ENCODE measurements at regions not wholly inside any gene's neighbourhood (a gene's known extent, or its start where the extent isn't known, plus 50 kb on each side); places are given as distances from the start of the nearest gene placed in this dataset.

DNA sequence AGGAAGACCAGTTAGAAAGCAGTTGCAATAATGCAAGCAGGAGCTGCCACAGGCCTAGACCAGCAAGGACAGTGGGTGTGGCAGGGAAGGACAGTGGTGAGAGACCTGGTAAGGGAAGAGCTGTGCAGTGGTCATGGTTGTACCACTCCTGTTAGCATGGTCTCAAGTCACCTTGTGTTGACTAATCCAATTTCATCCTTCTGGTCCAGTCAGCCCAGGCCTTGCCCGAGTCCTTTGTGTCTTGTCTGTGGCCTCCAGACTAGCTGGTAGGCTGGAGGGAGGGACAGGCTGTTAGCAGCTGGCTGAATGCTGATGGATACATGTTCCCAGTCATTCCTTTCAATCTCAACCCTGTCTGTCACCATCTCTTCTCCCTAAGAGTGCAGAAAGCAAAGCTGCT is 54.1 kb upstream of the BRD7 start:
- H3K4me3 ChIP-seq (ENCODE audit: insufficient read depth, low read length): no peak overlapping the region
- no peaks in the 10 kb centered on the region for H3K4me1 ChIP-seq (ENCODE audit: insufficient read depth, low read length)
- DNase-seq (ENCODE audit: insufficient read length, low spot score, missing footprints): no peak
- no peaks in the 10 kb centered on the region for H3K9me3 ChIP-seq (ENCODE audit: low read depth, low read length)
- H4K20me1 ChIP-seq (ENCODE audit: insufficient read depth, low read length): no peaks in the 10 kb centered on the region
- H3K4me2 ChIP-seq (ENCODE audit: insufficient read depth, low read length): no peak overlapping the region
- H3K27me3 ChIP-seq (ENCODE audit: insufficient read depth, low read length): peaks cover 7% of the 10 kb centered on the region
- H3K79me2 ChIP-seq (ENCODE audit: insufficient read depth, low read length): no peaks in the 10 kb centered on the region
- H3K27ac ChIP-seq (ENCODE audit: low read depth, low read length): no peak overlapping the region
- no peak overlapping the region for H2AFZ ChIP-seq (ENCODE audit: low read length)
- H3K36me3 ChIP-seq (ENCODE audit: insufficient read depth, low read length): no peaks in the 10 kb centered on the region
- TF ChIP-seq, protein P1, sequence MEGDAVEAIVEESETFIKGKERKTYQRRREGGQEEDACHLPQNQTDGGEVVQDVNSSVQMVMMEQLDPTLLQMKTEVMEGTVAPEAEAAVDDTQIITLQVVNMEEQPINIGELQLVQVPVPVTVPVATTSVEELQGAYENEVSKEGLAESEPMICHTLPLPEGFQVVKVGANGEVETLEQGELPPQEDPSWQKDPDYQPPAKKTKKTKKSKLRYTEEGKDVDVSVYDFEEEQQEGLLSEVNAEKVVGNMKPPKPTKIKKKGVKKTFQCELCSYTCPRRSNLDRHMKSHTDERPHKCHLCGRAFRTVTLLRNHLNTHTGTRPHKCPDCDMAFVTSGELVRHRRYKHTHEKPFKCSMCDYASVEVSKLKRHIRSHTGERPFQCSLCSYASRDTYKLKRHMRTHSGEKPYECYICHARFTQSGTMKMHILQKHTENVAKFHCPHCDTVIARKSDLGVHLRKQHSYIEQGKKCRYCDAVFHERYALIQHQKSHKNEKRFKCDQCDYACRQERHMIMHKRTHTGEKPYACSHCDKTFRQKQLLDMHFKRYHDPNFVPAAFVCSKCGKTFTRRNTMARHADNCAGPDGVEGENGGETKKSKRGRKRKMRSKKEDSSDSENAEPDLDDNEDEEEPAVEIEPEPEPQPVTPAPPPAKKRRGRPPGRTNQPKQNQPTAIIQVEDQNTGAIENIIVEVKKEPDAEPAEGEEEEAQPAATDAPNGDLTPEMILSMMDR (IDR thresholded peaks at IDR 0.05; ENCODE audit: extremely low read depth, low read depth, low read length): no peak

DNA sequence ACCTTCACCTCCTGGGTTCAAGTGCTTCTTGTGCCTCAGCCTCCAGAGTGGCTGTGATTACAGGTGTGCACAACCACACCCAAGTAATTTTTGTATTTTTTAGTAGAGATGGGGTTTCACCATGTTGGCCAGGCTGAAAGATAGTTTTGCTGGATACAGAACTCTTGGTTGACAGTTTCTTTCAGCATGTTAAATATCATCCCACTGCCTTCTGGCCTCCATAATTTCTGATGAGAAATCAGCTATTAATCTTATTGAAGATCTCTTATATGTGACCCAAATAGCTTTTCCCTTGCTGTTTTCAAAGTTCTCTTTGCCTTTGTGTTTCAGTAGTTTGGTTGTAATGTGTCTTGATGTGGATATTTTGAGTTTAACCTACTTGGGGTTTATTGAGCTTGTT is 50.3 kb upstream of the BRD7 start:
- Histone ChIP-seq H3K36me3 (ENCODE audit: insufficient read depth, low read length) (no peaks in the 10 kb centered on the region), H3K9me3 (ENCODE audit: low read depth, low read length) (no peaks in the 10 kb centered on the region), H4K20me1 (ENCODE audit: insufficient read depth, low read length) (no peaks in the 10 kb centered on the region), H3K4me1 (ENCODE audit: insufficient read depth, low read length) (no peaks in the 10 kb centered on the region), H3K79me2 (ENCODE audit: insufficient read depth, low read length) (no peaks in the 10 kb centered on the region), H3K4me3 (ENCODE audit: insufficient read depth, low read length) (no peak overlapping the region), H3K27ac (ENCODE audit: low read depth, low read length) (no peak overlapping the region), H3K4me2 (ENCODE audit: insufficient read depth, low read length) (no peak overlapping the region), H2AFZ (ENCODE audit: low read length) (no peak overlapping the region), H3K27me3 (ENCODE audit: insufficient read depth, low read length) (peaks cover 7% of the 10 kb centered on the region)
- DNase-seq (ENCODE audit: insufficient read length, low spot score, missing footprints): no peak
- TF ChIP-seq, protein P1 (IDR thresholded peaks at IDR 0.05; ENCODE audit: extremely low read depth, low read depth, low read length): no peak

All from osteoblast (primary cell).